ENCODE measurements at regions not wholly inside any gene's neighbourhood (a gene's known extent, or its start where the extent isn't known, plus 50 kb on each side); places are given as distances from the start of the nearest gene placed in this dataset.

DNA sequence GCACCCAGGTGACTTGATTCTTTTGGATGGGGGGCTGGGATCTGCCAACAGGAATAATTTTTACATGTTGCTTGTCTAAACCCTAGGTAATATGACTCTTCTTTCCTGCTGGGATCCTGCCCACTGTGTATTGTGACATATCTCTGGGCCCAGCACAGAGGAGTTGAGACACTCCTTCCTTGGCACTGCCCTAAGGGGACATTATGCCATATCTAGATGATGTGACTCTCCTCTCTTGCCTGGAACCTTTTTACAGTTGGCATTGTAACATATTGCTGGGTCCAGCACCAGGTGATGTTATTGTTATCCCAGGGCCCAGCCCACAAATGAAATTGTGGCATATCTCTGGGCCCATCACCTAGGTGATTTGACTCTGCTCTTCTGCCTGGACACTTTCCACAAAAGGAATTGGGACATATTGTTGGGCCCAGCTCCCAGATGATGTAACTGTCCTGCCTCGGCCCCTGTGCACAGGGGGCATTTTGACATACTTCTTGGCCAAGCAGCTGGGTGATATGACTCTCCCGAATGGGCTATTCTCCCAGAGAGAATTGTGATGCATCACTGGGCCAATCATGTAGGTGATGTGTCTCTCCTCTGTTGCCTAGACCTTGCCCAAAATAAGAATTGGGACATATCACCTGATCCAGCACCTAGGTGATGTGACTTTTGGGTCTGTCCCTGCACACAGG, 1837.7 kb downstream of the TP53TG3F start:
- no peak overlapping the region for H3K4me3 ChIP-seq (ENCODE audit: low read depth, low read length)
- POLR2A ChIA-PET: no interaction called here
- CTCF ChIA-PET: no interaction called here
- TF ChIP-seq, protein P1, sequence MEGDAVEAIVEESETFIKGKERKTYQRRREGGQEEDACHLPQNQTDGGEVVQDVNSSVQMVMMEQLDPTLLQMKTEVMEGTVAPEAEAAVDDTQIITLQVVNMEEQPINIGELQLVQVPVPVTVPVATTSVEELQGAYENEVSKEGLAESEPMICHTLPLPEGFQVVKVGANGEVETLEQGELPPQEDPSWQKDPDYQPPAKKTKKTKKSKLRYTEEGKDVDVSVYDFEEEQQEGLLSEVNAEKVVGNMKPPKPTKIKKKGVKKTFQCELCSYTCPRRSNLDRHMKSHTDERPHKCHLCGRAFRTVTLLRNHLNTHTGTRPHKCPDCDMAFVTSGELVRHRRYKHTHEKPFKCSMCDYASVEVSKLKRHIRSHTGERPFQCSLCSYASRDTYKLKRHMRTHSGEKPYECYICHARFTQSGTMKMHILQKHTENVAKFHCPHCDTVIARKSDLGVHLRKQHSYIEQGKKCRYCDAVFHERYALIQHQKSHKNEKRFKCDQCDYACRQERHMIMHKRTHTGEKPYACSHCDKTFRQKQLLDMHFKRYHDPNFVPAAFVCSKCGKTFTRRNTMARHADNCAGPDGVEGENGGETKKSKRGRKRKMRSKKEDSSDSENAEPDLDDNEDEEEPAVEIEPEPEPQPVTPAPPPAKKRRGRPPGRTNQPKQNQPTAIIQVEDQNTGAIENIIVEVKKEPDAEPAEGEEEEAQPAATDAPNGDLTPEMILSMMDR (IDR thresholded peaks at IDR 0.05; ENCODE audit: insufficient read depth, low read length, missing control alignments): no peak
- DNase-seq (ENCODE audit: low read depth, low spot score): no peak

DNA sequence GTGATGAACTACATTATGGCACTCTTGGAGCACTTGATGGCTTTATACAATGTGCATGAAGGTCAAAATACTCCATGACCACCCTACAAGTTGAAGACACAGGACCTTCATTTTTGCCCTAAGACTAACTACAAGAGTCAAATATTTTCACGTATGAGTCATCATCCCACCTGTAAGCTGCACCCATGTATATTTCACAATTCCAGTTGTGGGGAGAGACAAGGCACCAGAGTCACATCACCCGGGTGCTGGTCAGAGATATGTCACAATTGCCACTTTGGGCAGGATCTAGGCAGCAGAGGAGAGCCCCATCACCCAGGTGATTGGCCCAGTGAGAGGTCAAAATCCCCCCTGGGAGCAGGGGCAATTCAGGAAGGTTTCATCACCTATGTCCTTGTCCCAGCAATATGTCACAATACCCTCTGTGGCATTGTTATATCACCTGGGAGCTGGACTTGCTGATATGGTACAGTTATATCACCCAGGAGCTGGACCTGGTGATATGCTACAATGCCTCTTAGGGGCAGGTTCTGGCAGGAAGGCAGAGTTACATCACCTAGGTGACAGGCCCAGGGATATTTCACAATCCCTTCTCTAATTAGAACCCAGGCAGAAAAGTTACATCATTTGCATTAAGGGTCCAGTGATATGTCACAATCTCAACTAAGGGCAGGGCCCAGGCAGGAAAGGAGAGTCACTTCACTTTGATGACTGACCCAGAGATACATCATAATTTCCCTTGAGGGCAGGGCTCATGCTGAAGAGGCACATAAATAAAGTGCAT, 1839.2 kb downstream of the TP53TG3F start:
- ChIA-PET CTCF (no interaction called here), POLR2A (no interaction called here)
- TF ChIP-seq, protein P1 (IDR thresholded peaks at IDR 0.05; ENCODE audit: insufficient read depth, low read length, missing control alignments): no peak
- H3K4me3 ChIP-seq (ENCODE audit: low read depth, low read length): no peak overlapping the region
- no peak for DNase-seq (ENCODE audit: low read depth, low spot score)

DNA sequence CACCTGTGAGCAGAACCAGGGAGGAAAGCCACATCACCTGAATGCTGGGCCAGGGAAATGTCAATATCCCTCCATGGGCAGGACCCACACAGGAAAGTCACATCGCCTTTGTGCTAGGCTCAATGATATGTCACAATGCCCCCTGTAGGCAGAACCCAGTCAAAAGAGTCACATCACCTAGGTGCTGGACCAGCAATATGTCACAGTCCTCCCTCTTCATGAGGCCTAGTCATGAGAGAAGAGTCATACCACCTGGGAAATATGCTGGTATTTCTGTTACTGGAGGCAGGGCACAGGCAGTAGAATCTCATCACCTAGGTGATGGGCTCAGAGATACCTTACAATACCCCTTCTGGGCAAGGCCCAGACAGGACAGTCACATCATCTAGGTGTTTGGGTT, 1843.4 kb downstream of the TP53TG3F start:
- H3K4me3 ChIP-seq (ENCODE audit: low read depth, low read length): no peak overlapping the region
- CTCF ChIA-PET: no interaction called here
- TF ChIP-seq, protein P1 (IDR thresholded peaks at IDR 0.05; ENCODE audit: insufficient read depth, low read length, missing control alignments): no peak
- POLR2A ChIA-PET: no interaction called here
- DNase-seq (ENCODE audit: low read depth, low spot score): no peak

DNA sequence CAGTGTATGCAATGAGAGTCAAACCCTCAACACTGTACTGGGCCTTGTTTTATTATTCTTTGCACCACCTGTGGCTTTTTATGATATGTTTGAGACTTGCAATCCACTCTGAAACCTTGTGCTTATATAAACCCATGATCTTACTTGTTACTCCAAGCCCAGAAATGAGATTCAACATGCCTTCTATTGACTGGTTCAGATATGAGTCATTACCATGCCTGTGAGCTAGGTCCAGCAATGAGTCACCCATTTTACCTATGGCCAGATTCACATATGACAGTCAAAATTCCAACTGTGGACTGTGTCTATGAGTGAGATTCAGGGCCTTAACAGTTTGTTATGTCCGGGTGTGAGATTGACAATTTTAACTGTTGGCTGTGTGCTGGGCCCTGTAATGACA, 1846.1 kb downstream of the TP53TG3F start:
- ChIA-PET CTCF (no interaction called here), POLR2A (no interaction called here)

DNA sequence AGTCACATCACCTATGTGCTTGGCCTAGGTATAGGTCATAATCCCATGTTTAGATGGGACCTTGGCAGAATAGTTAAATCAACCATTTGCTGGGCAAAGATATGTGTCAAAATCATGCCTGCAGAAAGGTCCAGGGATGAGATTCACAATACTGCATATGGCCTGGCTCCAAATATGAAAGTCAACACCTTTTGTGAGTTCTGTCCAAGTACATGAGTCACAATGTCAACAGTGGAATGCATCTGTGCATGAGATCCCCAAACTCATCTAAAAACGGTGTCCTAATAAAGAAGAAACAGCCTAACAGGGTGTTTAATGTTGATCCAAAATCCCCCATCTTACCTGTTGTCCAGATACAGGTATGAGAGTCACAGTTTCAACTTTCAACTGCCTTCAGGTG, 1847.5 kb downstream of the TP53TG3F start:
- DNase-seq (ENCODE audit: low read depth, low spot score): no peak
- POLR2A ChIA-PET: no interaction called here
- TF ChIP-seq, protein P1 (IDR thresholded peaks at IDR 0.05; ENCODE audit: insufficient read depth, low read length, missing control alignments): no peak
- H3K4me3 ChIP-seq (ENCODE audit: low read depth, low read length): no peak overlapping the region
- CTCF ChIA-PET: no interaction called here

More for the DNA sequence above, 1846.1 kb downstream of the TP53TG3F start:
- no peak for DNase-seq (ENCODE audit: low read depth, low spot score)
- no peak overlapping the region for H3K4me3 ChIP-seq (ENCODE audit: low read depth, low read length)
- TF ChIP-seq, protein P1 (IDR thresholded peaks at IDR 0.05; ENCODE audit: insufficient read depth, low read length, missing control alignments): no peak

DNA sequence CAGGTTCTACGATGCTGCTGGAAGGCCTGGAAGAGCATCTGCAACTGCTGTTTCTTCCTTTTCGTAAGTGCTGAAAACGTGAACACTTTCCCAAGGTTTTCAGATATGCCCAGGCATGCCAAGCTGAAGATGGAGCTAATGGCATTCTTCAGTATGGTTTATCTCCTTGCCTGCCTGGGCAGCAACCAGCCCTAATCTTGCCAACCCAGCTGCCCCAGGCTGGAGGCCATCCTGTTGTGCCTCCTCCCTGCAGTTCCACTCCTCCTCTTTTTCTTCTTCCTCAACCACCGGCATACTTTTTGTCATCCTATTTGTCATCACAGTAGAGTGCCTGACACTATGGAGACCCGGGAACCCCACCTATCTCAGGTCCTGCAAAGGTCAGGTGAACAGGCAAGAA, 1849.3 kb downstream of the TP53TG3F start:
- H3K4me3 ChIP-seq (ENCODE audit: low read depth, low read length): no peak overlapping the region
- ChIA-PET POLR2A (no interaction called here), CTCF (no interaction called here)
- no peak for DNase-seq (ENCODE audit: low read depth, low spot score)
- TF ChIP-seq, protein P1 (IDR thresholded peaks at IDR 0.05; ENCODE audit: insufficient read depth, low read length, missing control alignments): no peak

Data from AG04449 (cell line).